A549 (cell line): ENCODE measurements at regions not wholly inside any gene's neighbourhood (a gene's known extent, or its start where the extent isn't known, plus 50 kb on each side); places are given as distances from the start of the nearest gene placed in this dataset.

Experiments
- CBX8 ChIP-seq: fragments of 200-600 bp; sonication (generic); IDR thresholded peaks from 2 replicates; pipeline ENCODE4 v1.6.1; 2016
- CEBPB ChIP-seq, 2 experiments: fragments of >200 bp in 1 of 2; sonication (Bioruptor Twin) in 1 of 2; formaldehyde crosslinking in 1 of 2; IDR thresholded peaks; 2 replicates each; pipeline ENCODE4 v1.6.1; 2012 to 2016
- EP300 ChIP-seq, 2 experiments: fragments of >200 bp; sonication (Bioruptor Twin); formaldehyde crosslinking; IDR thresholded peaks; 2 replicates in 1 of 2; 3 replicates in 1 of 2; pipeline ENCODE4 v1.6.1; 2016 to 2017
- JUNB ChIP-seq: fragments of >200 bp; sonication (Bioruptor Twin); formaldehyde crosslinking; IDR thresholded peaks from 2 replicates; pipeline ENCODE4 v1.6.1; 2016
- PHF8 ChIP-seq: fragments of 200-600 bp; sonication (generic); IDR thresholded peaks from 2 replicates; pipeline ENCODE4 v1.6.1; 2016; ENCODE audit warnings: low read depth, mild to moderate bottlenecking, antibody characterized with exemption, moderate library complexity, borderline replicate concordance
- POLR2A ChIP-seq: IDR thresholded peaks from 2 replicates; pipeline ENCODE4 v1.6.1; 2012; ENCODE audit warnings: mild to moderate bottlenecking, low read length
- SMC3 ChIP-seq: fragments of >200 bp; sonication (Bioruptor Twin); formaldehyde crosslinking; IDR thresholded peaks from 3 replicates; pipeline ENCODE4 v1.6.1; 2018; ENCODE audit warnings: inconsistent platforms
- TP53 ChIP-seq: fragments of 250-450 bp; sonication (Bioruptor Pico); IDR thresholded peaks from 2 replicates; pipeline ENCODE4 v1.5.0; 2021; ENCODE audit warnings: mild to moderate bottlenecking, moderate library complexity
- TF ChIP-seq, protein P1 (sequence below): fragments of >200 bp; sonication (Bioruptor Twin); formaldehyde crosslinking; IDR thresholded peaks from 3 replicates; pipeline ENCODE4 v1.5.1; 2016
- TF ChIP-seq, protein P2 (sequence below): fragments of 450-650 bp; IDR thresholded peaks from 2 replicates; pipeline ENCODE4 v1.6.1; 2014; ENCODE audit warnings: antibody characterized with exemption

DNA sequence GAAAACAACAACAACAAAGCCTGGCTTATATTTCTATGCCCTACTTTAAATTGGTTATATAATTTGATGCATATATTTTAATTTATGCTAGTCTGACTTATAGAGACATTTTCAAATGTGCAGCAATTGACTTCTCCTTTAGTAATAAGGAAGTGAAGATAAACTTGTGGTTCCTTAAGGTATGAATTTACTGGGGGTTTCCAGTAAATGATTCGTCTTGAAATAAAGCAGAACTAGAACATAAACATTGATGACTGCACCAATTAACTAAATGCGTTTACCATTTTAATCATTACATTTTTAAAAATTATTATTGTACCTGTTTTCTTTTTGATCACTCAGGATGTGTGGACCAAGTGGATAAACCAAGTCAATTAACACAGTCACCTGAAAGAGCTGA lies 99.6 kb upstream of the CCSER1 start:
- TF ChIP-seq CEBPB (IDR thresholded peaks at IDR 0.05) = no peak
- no peak for TF ChIP-seq EP300 (IDR thresholded peaks at IDR 0.05)
- no peak for TF ChIP-seq POLR2A
- TF ChIP-seq, protein P1, sequence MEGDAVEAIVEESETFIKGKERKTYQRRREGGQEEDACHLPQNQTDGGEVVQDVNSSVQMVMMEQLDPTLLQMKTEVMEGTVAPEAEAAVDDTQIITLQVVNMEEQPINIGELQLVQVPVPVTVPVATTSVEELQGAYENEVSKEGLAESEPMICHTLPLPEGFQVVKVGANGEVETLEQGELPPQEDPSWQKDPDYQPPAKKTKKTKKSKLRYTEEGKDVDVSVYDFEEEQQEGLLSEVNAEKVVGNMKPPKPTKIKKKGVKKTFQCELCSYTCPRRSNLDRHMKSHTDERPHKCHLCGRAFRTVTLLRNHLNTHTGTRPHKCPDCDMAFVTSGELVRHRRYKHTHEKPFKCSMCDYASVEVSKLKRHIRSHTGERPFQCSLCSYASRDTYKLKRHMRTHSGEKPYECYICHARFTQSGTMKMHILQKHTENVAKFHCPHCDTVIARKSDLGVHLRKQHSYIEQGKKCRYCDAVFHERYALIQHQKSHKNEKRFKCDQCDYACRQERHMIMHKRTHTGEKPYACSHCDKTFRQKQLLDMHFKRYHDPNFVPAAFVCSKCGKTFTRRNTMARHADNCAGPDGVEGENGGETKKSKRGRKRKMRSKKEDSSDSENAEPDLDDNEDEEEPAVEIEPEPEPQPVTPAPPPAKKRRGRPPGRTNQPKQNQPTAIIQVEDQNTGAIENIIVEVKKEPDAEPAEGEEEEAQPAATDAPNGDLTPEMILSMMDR = no peak
- TF ChIP-seq, protein P2, sequence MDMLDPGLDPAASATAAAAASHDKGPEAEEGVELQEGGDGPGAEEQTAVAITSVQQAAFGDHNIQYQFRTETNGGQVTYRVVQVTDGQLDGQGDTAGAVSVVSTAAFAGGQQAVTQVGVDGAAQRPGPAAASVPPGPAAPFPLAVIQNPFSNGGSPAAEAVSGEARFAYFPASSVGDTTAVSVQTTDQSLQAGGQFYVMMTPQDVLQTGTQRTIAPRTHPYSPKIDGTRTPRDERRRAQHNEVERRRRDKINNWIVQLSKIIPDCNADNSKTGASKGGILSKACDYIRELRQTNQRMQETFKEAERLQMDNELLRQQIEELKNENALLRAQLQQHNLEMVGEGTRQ = no peak
- no peak for TF ChIP-seq JUNB
- no peak for TF ChIP-seq SMC3
- no peak for TF ChIP-seq PHF8
- TF ChIP-seq TP53 (CRISPR knock-in tag) = no peak
- TF ChIP-seq CBX8 = no peak
